ENCODE measurements at regions not wholly inside any gene's neighbourhood (a gene's known extent, or its start where the extent isn't known, plus 50 kb on each side); places are given as distances from the start of the nearest gene placed in this dataset.
"Not testable (repeated sequence)": the region's sequence is repeated elsewhere in the genome, so short reads cannot be mapped to it uniquely, and the experiment has no call there.

DNA sequence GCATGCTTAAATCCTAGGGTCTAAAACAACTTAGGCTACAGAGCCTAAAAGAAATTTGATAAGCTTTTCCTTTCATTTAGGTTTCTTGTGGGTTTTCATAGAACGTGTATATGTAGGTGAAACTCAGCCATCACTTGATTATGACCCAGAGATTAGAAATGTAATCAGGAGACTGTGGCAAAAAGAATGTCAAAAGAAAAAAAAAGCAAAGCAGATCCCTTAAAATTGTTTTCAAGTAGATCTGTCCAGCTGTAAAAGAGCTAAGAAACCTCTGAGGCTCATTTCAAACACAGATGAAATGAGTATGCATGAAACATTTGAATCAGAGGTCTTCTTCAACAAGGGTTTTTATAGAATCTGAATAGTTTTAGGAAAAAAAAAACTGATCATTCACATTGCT lies 341.3 kb upstream of the PRDM1 start:
- in situ Hi-C loops (cut with MboI; ENCODE audit: low sequenced_read_pairs): no loop called here

DNA sequence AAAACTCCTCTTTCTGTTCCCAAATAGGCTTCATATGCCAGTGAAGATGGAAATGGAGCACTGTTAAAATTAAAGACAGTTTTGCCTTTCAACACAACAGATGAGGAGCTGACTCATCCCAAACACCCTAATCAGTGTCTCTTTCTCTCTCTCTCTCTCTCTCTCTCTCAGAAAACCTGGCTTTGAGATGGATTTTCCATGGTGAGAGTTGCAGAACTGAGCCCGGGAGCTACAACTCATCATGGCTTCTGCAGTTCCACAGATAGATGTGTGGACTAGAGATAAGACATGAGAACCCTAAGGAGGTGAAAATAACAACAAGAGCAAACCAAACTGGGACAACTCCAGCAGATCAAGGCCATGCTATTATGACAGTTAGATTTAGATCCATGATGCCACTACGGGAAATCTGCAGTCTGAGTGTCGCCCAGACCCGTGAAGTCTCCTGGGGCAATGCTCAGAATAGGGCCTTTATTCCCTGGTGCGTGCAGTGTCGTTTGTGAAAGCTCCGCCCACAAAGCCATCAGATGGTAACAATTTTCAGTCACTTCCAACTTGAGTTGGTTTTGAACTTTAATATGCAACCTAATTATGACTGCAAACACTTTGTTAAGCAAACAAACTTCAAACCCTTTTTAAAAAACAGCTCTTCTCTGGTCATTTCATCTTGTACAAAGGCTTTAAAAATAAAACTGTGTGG lies 338.2 kb upstream of the PREP start:
- in situ Hi-C loops (cut with MboI; ENCODE audit: low sequenced_read_pairs): no loop called here

DNA sequence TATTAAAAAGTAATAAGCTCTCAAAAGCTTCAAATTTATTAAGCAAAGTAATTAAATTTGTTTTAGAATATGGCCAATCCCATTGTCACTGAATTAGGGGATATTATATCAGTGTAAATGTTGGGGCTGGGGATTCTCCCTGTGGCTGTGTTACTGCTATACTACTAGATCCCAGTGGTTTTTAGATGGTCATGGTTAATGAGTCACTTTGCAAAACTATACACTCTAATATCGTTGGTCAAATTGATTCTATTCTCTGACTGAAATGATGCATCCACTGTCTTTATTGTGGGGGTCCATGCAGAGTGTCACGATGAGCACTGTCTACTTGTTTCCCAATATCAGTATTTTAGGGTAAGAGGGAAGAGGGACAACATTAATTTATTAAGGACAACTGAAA lies 336.9 kb upstream of the PREP start:
- in situ Hi-C loops (cut with MboI; ENCODE audit: low sequenced_read_pairs): no loop called here

DNA sequence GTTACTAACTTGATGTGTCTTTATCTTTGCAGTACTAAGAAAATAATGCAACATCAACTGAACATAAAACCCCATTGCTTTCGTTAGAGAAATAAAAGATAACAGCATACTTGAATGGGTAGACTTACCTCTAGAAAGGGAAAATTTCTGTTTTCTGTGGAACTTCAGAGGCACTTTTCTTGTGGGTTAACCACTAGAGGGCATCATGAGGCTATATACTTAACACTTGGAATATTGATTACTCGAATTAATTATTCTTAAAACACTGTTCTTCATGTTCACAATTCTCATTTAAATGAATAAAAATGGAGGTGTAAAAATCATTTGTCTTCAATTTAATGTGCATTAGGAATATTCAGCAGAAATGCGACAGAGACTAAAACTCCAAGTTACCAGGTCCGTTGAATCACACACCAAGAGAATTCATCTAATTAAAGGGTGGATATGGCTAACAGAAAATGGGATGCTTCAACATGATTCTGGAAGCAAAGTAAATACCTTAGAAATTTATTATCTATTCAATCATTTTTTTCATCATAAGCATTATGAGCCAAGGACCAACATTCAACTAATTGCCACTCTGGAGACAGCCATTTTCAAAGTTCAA lies 330.8 kb upstream of the PREP start:
- in situ Hi-C loops (cut with MboI; ENCODE audit: low sequenced_read_pairs): no loop called here

DNA sequence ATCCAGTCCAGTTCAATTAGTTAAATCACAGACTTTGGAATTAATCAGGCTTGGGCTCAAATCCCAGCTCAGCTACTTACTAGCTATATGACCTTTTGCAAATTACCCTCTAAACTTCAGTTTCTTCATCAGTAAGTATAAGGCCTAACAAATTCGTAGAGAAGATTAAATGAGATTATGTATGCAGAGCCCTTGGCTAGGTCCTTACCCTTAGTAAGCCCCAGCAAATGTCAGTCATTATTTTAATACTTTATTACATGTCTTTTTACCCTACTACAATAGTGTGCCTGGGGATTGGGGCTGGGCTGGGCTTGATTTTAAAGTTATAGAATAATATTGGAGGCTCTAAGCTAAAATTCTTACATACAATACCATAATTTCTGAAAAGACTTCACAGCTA lies 326.1 kb upstream of the PREP start:
- in situ Hi-C loops (cut with MboI; ENCODE audit: low sequenced_read_pairs): no loop called here

DNA sequence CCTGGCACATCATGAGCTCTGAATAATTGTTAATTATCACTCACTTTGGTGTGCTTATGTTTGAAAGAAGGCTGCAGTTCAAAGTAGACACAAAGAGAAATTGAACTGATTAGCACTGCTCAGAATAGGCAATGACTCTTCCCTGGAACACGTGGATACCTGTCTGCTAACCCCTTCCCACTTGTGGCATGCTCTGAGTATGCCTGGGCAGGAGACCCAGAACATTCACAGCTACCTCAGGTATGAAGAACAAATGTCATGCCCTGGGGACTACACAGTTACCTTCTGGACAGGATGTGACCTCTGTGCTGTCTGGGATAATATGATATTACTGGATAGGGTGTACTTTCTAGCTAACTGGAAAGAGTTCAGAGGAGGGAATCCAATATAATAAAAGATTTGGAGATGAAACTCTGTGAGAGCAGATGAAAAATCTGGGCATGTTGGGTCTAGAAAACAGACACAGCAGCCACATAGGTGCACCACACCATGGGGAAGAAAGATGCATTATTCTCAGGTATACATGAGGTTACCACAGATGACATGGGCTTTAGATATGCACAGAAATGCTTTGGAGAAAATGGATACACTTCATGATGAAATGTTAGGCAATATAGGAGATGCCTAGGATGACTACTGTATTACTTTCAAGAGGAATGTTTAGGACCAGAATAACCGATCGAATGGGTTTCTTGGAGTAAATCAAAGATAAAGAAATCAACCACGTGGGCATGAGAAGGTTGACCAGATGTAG lies 324.2 kb upstream of the PREP start:
- in situ Hi-C loops (cut with MboI; ENCODE audit: low sequenced_read_pairs): no loop called here

DNA sequence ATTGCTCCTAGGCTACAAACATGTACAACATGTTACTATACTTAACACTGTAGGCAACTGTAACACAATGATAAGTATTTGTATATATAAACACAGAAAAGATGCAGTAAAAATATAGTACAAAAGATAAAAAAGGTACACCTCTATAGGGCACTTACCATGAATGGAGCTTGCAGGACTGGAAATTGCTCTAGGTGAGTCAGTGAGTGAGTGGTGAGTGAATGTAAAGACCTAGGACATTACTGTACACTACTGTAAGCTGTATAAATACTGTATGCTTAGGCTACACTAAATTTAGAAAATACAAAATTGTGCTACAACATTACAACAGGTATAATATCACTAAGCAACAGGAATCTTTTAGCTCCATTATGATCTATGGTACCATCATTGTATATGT lies 312.0 kb upstream of the PREP start:
- in situ Hi-C loops (cut with MboI; ENCODE audit: low sequenced_read_pairs): no loop called here

DNA sequence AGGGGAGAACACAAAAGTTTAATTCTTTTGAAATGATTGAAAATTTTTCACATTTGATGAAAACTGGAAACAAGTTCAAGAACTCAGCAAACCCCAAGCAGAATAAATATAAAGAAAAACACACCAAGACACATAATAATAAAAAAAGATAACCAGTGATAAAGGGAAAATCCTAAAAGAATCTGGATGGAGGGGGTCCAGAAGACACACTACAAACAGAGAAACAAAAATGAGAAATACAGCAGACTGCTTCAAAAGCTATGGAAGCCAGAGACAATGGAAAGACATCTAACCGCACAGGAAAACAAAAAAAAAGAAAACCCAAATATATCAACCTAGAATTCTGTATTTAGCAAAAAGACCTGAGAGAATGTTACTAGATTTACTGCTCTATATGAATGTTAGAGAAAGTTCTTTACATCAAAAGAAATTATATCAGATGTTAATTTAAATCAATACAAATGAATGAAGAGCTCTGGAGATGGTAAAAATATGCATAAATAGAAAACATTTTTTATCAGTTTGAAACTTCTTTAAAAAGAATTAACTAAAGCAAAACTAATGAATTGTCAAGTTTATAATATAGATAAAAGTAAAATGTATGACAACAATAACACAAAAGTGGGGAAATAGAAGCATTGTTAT lies 310.7 kb upstream of the PREP start:
- in situ Hi-C loops (cut with MboI; ENCODE audit: low sequenced_read_pairs): no loop called here

DNA sequence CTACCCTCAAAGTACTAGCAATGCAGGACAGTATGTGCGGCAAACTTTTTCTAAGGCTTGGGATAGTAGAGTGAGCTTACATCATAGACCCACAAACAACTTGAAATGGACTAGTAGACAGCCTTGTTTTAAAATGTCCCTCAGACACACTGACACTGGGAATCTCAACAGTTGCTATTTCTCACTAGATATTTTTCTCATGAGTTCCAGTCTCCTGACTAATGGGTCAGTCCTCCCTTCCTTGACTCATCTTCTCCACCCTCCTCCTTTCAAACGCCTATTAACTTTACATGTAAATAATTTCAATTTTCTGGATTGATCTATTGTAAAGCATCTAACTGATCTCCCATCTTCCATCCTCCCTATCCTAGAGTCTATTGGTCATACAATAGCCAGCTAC lies 308.3 kb upstream of the PREP start:
- in situ Hi-C loops (cut with MboI; ENCODE audit: low sequenced_read_pairs): no loop called here

DNA sequence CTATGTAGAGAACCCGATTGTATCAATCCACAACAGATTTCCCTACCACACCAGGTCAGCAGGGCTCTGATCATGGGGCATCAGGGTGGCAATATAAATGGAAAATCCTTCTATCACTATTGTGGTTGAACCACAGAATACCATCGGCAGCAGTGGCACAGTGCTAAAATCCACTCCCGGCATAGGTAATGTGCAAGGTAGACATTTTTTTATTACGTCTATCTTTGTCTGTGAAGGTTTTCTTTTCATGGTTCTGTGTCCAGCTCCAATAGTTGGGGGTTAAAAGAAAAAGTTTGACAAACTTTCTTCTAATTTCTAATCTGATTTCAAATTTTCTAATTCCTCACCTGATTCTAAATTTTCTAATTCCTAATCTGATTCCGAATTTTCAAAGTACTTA lies 302.7 kb upstream of the PREP start:
- in situ Hi-C loops (cut with MboI; ENCODE audit: low sequenced_read_pairs): no loop called here

DNA sequence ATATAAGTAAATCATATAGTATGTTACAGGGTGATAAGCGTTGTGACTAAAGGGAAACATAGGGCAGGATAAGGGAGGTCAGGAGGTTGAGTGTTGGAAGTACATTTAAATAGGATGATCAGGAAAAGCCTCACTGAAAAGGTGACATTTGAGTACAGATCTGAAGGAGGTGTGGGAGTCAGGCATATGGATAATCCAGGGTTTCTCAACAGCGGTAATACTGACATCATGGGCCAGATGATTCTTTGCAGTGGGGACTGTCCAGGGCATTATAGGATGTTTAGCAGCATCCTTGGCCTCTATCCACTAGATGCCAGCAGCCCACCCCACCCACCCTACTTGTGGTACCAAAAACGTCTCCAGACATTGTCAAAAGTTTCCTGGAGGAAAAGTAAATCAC lies 292.6 kb upstream of the PREP start:
- in situ Hi-C loops (cut with MboI; ENCODE audit: low sequenced_read_pairs): no loop called here

DNA sequence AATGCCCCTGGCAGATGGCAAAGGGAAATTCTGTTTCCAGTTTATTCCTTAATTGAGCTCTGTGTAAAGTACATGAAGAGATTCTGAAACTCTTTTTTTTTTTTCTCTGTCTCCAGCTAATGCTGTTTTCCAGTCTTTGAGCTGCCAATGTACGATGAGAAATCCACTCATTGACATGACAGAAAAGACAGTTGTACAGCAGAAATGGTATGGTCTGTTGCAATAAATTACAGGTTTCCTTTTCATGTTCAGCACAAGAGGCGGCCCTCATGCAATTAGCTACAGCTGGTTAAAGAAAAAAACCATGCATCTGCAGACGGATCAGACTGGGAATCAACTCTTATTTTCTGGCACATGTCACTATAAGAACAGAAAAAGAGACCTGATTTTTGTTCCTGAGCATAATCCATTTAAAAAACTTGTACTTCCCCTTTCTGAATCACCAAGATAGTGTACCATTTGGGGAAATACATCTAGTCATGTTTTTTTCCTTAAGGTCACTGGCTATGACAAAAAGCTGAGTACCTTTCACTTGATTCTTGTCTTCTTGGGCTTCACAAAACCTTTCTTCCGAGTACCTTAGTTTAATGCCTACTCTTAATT lies 289.8 kb upstream of the PREP start:
- in situ Hi-C loops (cut with MboI; ENCODE audit: low sequenced_read_pairs): no loop called here

DNA sequence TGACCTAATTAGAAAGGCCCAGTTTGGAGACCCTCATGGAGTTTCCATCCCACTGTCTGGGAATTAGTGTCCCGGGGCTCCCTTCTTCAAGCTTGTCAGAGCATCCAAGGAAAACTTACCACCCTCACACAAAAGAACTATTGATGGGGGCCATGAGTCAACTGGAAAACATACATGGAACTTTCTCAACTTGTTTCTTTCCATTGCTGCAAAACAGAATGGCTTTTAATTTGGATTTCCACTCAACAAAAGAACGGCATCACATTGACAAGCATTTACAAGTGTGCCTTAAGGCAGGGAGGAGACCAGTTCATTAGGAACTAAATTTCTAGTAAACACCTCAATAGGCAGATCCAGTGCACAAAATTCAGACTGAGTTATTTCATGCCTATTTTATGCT lies 289.1 kb upstream of the PREP start:
- in situ Hi-C loops (cut with MboI; ENCODE audit: low sequenced_read_pairs): no loop called here

DNA sequence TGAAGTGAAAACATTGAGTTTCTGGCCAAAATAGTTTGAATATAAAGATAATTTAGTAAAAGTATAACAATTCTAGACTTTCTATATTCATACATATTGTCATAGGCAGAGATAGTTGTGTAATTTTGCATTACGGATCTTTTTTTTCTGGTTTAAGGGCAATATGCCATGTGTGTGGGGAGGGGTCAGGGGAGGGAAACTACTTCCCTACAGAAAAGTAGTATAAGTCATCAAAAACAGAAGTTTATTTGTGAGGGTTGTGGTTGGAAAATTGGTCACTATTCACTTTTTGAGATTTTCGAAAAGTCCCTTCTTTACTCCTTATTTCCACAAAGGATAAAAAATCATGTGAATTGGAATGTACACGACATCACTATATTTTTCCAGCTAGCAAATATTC lies 288.2 kb upstream of the PREP start:
- in situ Hi-C loops (cut with MboI; ENCODE audit: low sequenced_read_pairs): no loop called here

DNA sequence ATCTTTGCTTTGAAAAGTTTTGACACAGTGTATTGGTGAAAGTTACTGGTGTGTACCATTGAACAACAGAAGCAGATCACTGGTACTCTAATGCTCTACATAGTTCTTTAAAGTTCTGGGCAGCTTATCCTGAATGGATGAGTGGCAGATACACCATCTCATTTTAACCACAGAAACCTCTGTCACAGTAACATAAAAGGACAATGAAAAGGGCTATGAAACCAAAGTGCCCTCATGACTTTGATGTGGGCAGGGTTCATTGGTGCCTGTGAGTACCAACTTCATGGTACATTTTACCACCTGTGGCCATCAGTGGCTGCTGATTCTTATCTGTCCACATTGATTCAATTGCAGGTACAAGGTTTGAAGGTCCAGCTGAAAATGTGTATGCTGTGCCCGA lies 285.7 kb upstream of the PREP start:
- in situ Hi-C loops (cut with MboI; ENCODE audit: low sequenced_read_pairs): no loop called here

DNA sequence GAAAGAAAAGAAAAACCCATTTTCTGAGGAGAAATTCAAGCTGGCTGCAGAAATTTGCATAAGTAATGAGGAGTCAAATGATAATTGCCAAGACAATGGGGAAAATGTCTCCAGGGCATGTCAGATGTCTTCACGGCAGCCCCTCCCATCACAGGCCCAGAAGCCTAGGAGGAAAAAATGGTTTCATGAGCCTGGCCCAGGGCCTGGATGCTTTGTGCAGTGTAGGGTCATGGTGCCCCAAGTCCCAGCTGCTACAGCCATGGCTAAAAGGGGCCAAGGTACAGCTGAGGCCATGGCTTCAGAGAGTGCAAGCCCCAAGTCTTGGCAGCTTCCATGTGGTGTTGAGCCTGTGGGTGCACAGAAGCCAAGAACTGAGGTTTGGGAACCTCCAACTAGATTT lies 283.9 kb upstream of the PREP start:
- in situ Hi-C loops (cut with MboI; ENCODE audit: low sequenced_read_pairs): not testable (repeated sequence)

DNA sequence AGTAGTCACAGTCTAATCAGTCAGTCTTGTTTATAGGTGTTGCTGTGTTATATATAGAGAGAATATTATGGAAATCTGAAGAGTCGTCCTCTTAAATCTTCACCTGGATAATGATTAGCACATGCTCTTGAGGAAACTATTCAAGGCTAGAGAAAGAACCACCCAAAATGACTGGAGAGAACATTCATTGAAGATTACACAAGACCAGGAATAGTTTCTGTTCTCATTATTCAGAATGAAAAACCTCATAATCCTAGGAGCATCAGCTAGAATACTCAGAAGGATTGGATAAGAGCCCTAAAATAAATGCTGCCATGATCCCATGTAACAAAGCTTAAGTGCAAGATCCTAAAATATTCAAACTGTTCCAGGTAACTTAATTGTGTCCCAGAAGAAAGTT lies 278.2 kb upstream of the PREP start:
- in situ Hi-C loops (cut with MboI; ENCODE audit: low sequenced_read_pairs): no loop called here

DNA sequence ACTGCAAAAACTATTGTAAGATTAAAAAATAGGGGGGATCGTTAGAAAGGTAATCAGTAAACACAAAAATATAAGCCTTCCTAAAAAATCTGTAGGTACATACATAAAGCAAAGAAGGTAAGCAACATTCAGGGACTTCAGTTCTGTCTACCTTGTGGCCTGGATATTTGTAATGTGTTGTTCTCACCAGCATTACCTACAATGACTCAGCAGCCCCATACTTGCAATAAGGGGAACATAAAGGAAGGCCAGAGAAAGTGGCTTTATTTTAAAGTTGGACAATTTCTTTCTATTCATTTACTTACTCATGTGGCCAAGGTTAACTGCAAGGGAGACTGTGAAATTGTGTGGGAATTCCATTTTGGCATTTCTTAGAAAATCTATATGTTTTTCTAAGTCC lies 277.2 kb upstream of the PREP start:
- in situ Hi-C loops (cut with MboI; ENCODE audit: low sequenced_read_pairs): no loop called here

DNA sequence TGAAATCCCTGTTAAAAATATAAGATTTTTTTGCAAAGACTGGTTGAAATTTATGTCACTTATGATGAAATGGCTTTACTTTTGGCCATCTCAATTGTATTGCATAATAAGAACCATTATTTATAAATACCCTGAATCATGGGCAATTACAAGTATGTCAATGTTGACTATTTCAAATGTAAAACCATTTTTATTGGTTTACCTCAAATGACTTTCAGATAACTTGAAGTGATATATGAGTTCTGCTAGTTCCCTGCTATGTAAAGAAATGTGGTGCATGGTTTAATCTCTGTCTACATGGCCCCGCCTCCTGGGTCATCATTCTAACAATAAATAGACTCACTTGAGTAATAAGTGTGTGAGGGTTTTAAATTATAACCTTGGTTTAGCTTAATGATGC lies 275.6 kb upstream of the PREP start:
- in situ Hi-C loops (cut with MboI; ENCODE audit: low sequenced_read_pairs): no loop called here

DNA sequence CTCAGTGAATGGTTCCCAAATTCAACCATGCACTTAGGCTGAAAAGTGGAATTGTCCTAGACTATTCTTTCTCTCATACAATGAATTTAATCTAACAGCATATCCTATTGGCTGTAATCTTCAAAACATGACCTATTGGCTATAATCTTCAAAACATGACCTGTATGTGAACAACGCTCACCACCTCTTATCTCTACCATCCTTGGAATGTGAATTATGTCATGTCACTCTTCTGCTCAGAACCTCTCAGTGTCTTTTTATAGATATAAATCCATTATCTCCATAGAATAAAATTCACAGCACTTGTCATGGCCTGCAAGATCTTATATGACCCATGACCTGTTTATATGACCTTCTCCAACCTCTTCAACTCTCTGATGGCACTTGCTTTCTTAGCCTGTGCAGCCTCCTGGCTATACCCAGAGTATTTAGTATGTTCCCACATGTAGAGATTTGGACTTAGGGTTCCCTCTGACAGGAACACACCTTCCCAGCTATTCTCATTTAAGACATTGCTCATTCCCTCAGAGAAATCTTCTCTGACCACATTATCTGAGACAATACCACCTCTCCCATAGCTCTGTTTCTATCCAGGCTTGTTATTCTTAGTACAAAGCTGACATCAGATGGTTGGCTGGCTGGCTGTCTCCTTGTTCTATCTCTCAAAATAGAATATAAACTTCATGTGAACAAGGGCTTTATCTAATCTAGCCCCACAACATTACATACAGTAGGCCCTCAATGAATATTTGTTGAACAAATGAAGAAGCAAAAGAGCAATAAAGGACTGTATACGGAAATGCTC lies 275.0 kb upstream of the PREP start:
- in situ Hi-C loops (cut with MboI; ENCODE audit: low sequenced_read_pairs): no loop called here

DNA sequence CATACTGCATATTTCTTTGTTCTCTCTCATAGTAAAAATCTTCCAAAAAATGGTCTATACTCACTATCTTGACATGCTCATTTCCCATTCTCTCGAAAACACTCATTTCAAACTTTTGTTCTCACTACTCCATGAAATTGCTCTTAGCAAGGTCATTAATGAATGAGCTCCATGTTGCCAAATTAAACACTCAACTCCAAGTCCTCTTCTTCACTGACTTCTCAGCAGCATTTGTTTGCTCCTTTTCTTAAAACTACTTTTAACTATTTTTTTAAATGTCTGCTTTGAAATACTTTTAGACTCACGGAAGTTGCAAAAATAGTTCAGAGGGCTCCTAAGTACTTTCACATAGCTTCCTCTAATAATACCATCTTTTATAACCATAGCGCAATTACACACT lies 274.0 kb upstream of the PREP start:
- in situ Hi-C loops (cut with MboI; ENCODE audit: low sequenced_read_pairs): no loop called here
